K562 (cell line): ENCODE measurements at regions not wholly inside any gene's neighbourhood (a gene's known extent, or its start where the extent isn't known, plus 50 kb on each side); places are given as distances from the start of the nearest gene placed in this dataset.

Source experiments
- ATAC-seq: fragments of 200-7000 bp; cut with Tn5 transposase; 3 replicates; pipeline ENCODE4 v1.9.1; 2020; ENCODE audit warnings: moderate library complexity
- BruUV-seq: library from RNA; stranded (reverse); fragments of 400-500 nt; replicated peaks from 2 replicates; lab custom pipeline; 2021; lab: Mats Ljungman, UMichigan
- CTCF ChIA-PET: fragments of 300-600 bp; formaldehyde crosslinking; extraction: SDS; loops from one replicate; lab custom pipeline; 2021; ENCODE audit warnings: low intra/inter-chr PET ratio; lab: Yijun Ruan, JAX
- POLR2A ChIA-PET: fragments of 300-600, 350-650 bp; sonication (Branson Sonifier 250); formaldehyde crosslinking; extraction: SDS; loops from one replicate; lab custom pipeline; 2021; ENCODE audit warnings: antibody characterized with exemption, inconsistent platforms; lab: Yijun Ruan, JAX
- DNase-seq, 4 experiments: peaks; one replicate each; pipeline versions ENCODE4 v3.0.0 to v3.0.0-alpha.2; 2011 to 2018; ENCODE audit warnings: low spot score in 3 of 4, mixed read lengths in 3 of 4; ENCODE audit errors: extremely low read depth in 1 of 4
- FAIRE-seq: peaks from 2 replicates; lab custom pipeline; 2011; peaks lifted over from hg19 to GRCh38; lab: Jason Lieb, UNC
- H2AFZ ChIP-seq: 2 replicates; pipeline ENCODE4 v1.6.0; 2011; ENCODE audit warnings: low read depth, low read length, control low read depth, inconsistent platforms
- H3K27ac ChIP-seq: fragments of 200-600 bp; 3 replicates; pipeline ENCODE4 v1.8.0; 2011; ENCODE audit warnings: low read depth, mild to moderate bottlenecking, control low read depth, inconsistent platforms, low read length, moderate library complexity, mixed read lengths; ENCODE audit errors: extremely low read depth
- H3K27me3 ChIP-seq, 2 experiments: fragments of 300-600 bp in 1 of 2; 2 replicates in 1 of 2; 3 replicates in 1 of 2; pipeline versions ENCODE4 v1.6.0 to v1.8.0; 2011; ENCODE audit warnings: inconsistent platforms in 2 of 2, low read length in 2 of 2, mild to moderate bottlenecking in 1 of 2, mixed read lengths in 1 of 2, moderate library complexity in 1 of 2; ENCODE audit not compliant: control insufficient read depth in 2 of 2, insufficient read depth in 2 of 2
- H3K36me3 ChIP-seq: fragments of 300-600 bp; 3 replicates; pipeline ENCODE4 v1.8.0; 2011; ENCODE audit warnings: mild to moderate bottlenecking, low read length, inconsistent platforms; ENCODE audit not compliant: control insufficient read depth, insufficient read depth
- H3K4me1 ChIP-seq, 2 experiments: fragments of 200-600 bp in 1 of 2; replicated peaks in 1 of 2; 2 replicates in 1 of 2; 3 replicates in 1 of 2; pipeline versions ENCODE4 v1.5.1 to v1.8.0; 2011; ENCODE audit warnings: inconsistent platforms in 2 of 2, low read length in 2 of 2, mild to moderate bottlenecking in 1 of 2, mixed read lengths in 1 of 2, moderate library complexity in 1 of 2; ENCODE audit not compliant: control insufficient read depth in 2 of 2, insufficient read depth in 2 of 2
- H3K4me2 ChIP-seq: 2 replicates; pipeline ENCODE4 v1.6.1; 2011; ENCODE audit warnings: low read length, control low read depth, inconsistent platforms, mixed read lengths; ENCODE audit not compliant: insufficient read depth
- H3K4me3 ChIP-seq: fragments of 200-600 bp; sonication (generic), shearing (Covaris generic); 2 replicates; pipeline ENCODE4 v1.5.1; 2016; ENCODE audit warnings: control low read depth, inconsistent platforms
- H3K79me2 ChIP-seq: fragments of 200-600 bp; 3 replicates; pipeline ENCODE4 v1.8.0; 2011; ENCODE audit warnings: low read length, inconsistent platforms; ENCODE audit not compliant: control insufficient read depth, insufficient read depth
- H3K9ac ChIP-seq, 2 experiments: 2 replicates each; pipeline versions ENCODE4 v1.6.0 to v1.6.1; 2011; ENCODE audit warnings: low read depth in 2 of 2, low read length in 2 of 2, control low read depth in 1 of 2, inconsistent platforms in 1 of 2, mild to moderate bottlenecking in 1 of 2, mixed read lengths in 1 of 2; ENCODE audit not compliant: insufficient read depth in 1 of 2
- H3K9me1 ChIP-seq: one replicate; pipeline ENCODE4 v1.6.0; 2011; ENCODE audit warnings: inconsistent platforms, mild to moderate bottlenecking, low read length, moderate library complexity; ENCODE audit not compliant: control insufficient read depth, insufficient read depth
- H3K9me3 ChIP-seq: replicated peaks from 2 replicates; pipeline ENCODE4 v1.5.1; 2011; ENCODE audit warnings: low read depth, low read length, inconsistent platforms; ENCODE audit not compliant: control insufficient read depth, insufficient read depth
- H4K20me1 ChIP-seq: replicated peaks from 2 replicates; pipeline ENCODE4 v1.6.1; 2011; ENCODE audit warnings: low read length, inconsistent platforms, mixed read lengths; ENCODE audit not compliant: control insufficient read depth, insufficient read depth
- CGGBP1 ChIP-seq: fragments of 250-450 bp; sonication (Bioruptor Pico); IDR thresholded peaks from 2 replicates; pipeline ENCODE4 v1.9.0; 2021; ENCODE audit warnings: mild to moderate bottlenecking
- DDX20 ChIP-seq: fragments of 450-650 bp; IDR thresholded peaks from 2 replicates; pipeline ENCODE4 v1.6.1; 2016; ENCODE audit warnings: missing genetic modification characterization, low read depth, mild to moderate bottlenecking, missing compliant biosample characterization, moderate library complexity
- E4F1 ChIP-seq: fragments of 250-450 bp; sonication (Bioruptor Pico); IDR thresholded peaks from 2 replicates; pipeline ENCODE4 v1.5.0; 2021; ENCODE audit warnings: mild to moderate bottlenecking, borderline replicate concordance
- IRF1 ChIP-seq: sonication (generic); formaldehyde crosslinking; IDR thresholded peaks from 2 replicates; pipeline ENCODE4 v1.8.0; 2022; ENCODE audit warnings: missing genetic modification reagents, mild to moderate bottlenecking, borderline replicate concordance
- MECOM ChIP-seq: fragments of 250-450 bp; sonication (Bioruptor Pico); IDR thresholded peaks from 2 replicates; pipeline ENCODE4 v1.8.0; 2022; ENCODE audit warnings: inconsistent platforms
- NBN ChIP-seq: fragments of 450-650 bp; IDR thresholded peaks from 2 replicates; pipeline ENCODE4 v1.6.1; 2016; ENCODE audit warnings: low read depth, mild to moderate bottlenecking
- RBM22 ChIP-seq: fragments of 200-400 bp; formaldehyde crosslinking; IDR thresholded peaks from 2 replicates; pipeline ENCODE4 v1.6.1; 2018; ENCODE audit warnings: low read length, low read depth; ENCODE audit not compliant: poor library complexity, severe bottlenecking
- RREB1 ChIP-seq: fragments of 250-450 bp; sonication (Bioruptor Pico); IDR thresholded peaks from 2 replicates; pipeline ENCODE4 v1.4.0; 2020
- ZBTB1 ChIP-seq: sonication (generic); formaldehyde crosslinking; IDR thresholded peaks from 2 replicates; pipeline ENCODE4 v1.8.1; 2023; ENCODE audit warnings: missing genetic modification reagents, low read depth, mild to moderate bottlenecking, borderline replicate concordance
- ZKSCAN1 ChIP-seq: fragments of 150-350 bp; IDR thresholded peaks from 2 replicates; pipeline ENCODE4 v1.6.1; 2016; ENCODE audit warnings: low read depth, low read length
- ZNF57 ChIP-seq: fragments of 450-650 bp; formaldehyde crosslinking; IDR thresholded peaks from 2 replicates; pipeline ENCODE4 v1.4.0; 2020; ENCODE audit warnings: mild to moderate bottlenecking, moderate library complexity
- in situ Hi-C: fragments of 300-500 bp; cut with MboI; formaldehyde crosslinking; loops from 4 replicates; pipeline ENCODE4 v1.15.0; 2018; ENCODE audit warnings: inconsistent platforms, mixed read lengths
- intact Hi-C: fragments of 100-400 bp; cut with micrococcal nuclease; formaldehyde crosslinking; loops from 2 replicates; pipeline ENCODE4 v1.14.2; 2022

- no peak for TF ChIP-seq NBN
- TF ChIP-seq IRF1 (CRISPR knock-in tag): no peak
- TF ChIP-seq CGGBP1 (CRISPR knock-in tag): no peak
- no peak for TF ChIP-seq E4F1 (CRISPR knock-in tag)
- TF ChIP-seq ZNF57 (CRISPR knock-in tag): no peak
- no peak for TF ChIP-seq RBM22
- no peak for TF ChIP-seq MECOM
- TF ChIP-seq, all 486 proteins: peak for 0
Observed at GRCh38 chr4:151905197-151905596, 144.4 kb upstream of the GATB start (continued).

- H3K4me1 ChIP-seq: no peaks in the 10 kb centered on the region
Observed at GRCh38 chr4:151901631-151902030, 140.8 kb upstream of the GATB start.

More at GRCh38 chr4:151901631-151902030, 140.8 kb upstream of the GATB start:
- Histone ChIP-seq H3K9me1 (no peaks in the 10 kb centered on the region), H3K27ac (no peak overlapping the region), H3K36me3 (no peaks in the 10 kb centered on the region), H2AFZ (no peak overlapping the region), H3K27me3 (no peaks in the 10 kb centered on the region)
- in situ Hi-C loops: no loop called here
- no peak for DNase-seq
- POLR2A ChIA-PET: no interaction called here
- no TSS peak for BruUV-seq
- no peak for ATAC-seq
- TF ChIP-seq RREB1 (CRISPR knock-in tag) (no peak), ZKSCAN1 (no peak), ZBTB1 (no peak), DDX20 (no peak)
- TF ChIP-seq, all 486 proteins: peak for 0
- no peak overlapping the region for H3K9ac ChIP-seq
- no peaks in the 10 kb centered on the region for H3K9me3 ChIP-seq
- no peak for FAIRE-seq
- no peaks in the 10 kb centered on the region for H3K79me2 ChIP-seq
- CTCF ChIA-PET: no interaction called here
- no peak overlapping the region for H3K4me2 ChIP-seq
- no peak overlapping the region for H3K4me3 ChIP-seq
- no peaks in the 10 kb centered on the region for H4K20me1 ChIP-seq
- intact Hi-C loops: no loop called here
